ENCODE measurements at regions not wholly inside any gene's neighbourhood (a gene's known extent, or its start where the extent isn't known, plus 50 kb on each side); places are given as distances from the start of the nearest gene placed in this dataset.

- no peak overlapping the region for H3K4me3 ChIP-seq (replicated peaks; ENCODE audit: low read depth, low read length)
- peak; percentile 32 for DNase-seq (ENCODE audit: low read depth)
- no peak for TF ChIP-seq CTCF (IDR thresholded peaks at IDR 0.05; ENCODE audit: low read length, missing control alignments)
These were observed 282.9 kb downstream of the DUSP6 start for GRCh38 chr12:89069431-89069830.

GRCh38 chr12:89067421-89068187 is 284.7 kb downstream of the DUSP6 start:
- peak; percentile 91 for DNase-seq (ENCODE audit: low read depth)
- H3K4me3 ChIP-seq (replicated peaks; ENCODE audit: low read depth, low read length): no peak overlapping the region
- no peak for TF ChIP-seq CTCF (IDR thresholded peaks at IDR 0.05; ENCODE audit: low read length, missing control alignments)

- TF ChIP-seq CTCF (IDR thresholded peaks at IDR 0.05; ENCODE audit: low read length, missing control alignments): no peak
- no peak overlapping the region for H3K4me3 ChIP-seq (replicated peaks; ENCODE audit: low read depth, low read length)
- peak; percentile 18 for DNase-seq (ENCODE audit: low read depth)
These were observed 287.5 kb downstream of the DUSP6 start for GRCh38 chr12:89064780-89065179.

GRCh38 chr12:89064151-89064550 is 288.1 kb downstream of the DUSP6 start:
- H3K4me3 ChIP-seq (replicated peaks; ENCODE audit: low read depth, low read length): no peak overlapping the region
- no peak for TF ChIP-seq CTCF (IDR thresholded peaks at IDR 0.05; ENCODE audit: low read length, missing control alignments)
- DNase-seq (ENCODE audit: low read depth): no peak

- TF ChIP-seq CTCF (IDR thresholded peaks at IDR 0.05; ENCODE audit: low read length, missing control alignments): no peak
These were observed 289.3 kb downstream of the DUSP6 start for GRCh38 chr12:89062996-89063395.

GRCh38 chr12:89059721-89060541 is 292.4 kb downstream of the DUSP6 start:
- no peak for DNase-seq (ENCODE audit: low read depth)
- TF ChIP-seq CTCF (IDR thresholded peaks at IDR 0.05; ENCODE audit: low read length, missing control alignments): no peak

More at GRCh38 chr12:89062996-89063395, 289.3 kb downstream of the DUSP6 start:
- no peak for DNase-seq (ENCODE audit: low read depth)
- H3K4me3 ChIP-seq (replicated peaks; ENCODE audit: low read depth, low read length): no peak overlapping the region

More at GRCh38 chr12:89059721-89060541, 292.4 kb downstream of the DUSP6 start:
- H3K4me3 ChIP-seq (replicated peaks; ENCODE audit: low read depth, low read length): no peak overlapping the region
